NT2/D1 (cell line): ENCODE measurements at regions not wholly inside any gene's neighbourhood (a gene's known extent, or its start where the extent isn't known, plus 50 kb on each side); places are given as distances from the start of the nearest gene placed in this dataset.
"Not testable (repeated sequence)": the region's sequence is repeated elsewhere in the genome, so short reads cannot be mapped to it uniquely, and the experiment has no call there.

Experiments
- DNase-seq: peaks from one replicate; pipeline ENCODE4 v3.0.0-alpha.2; 2011; ENCODE audit warnings: low read depth, low spot score
- H3K27me3 ChIP-seq: 2 replicates; pipeline ENCODE4 v1.6.0; 2011; ENCODE audit warnings: mild to moderate bottlenecking; ENCODE audit not compliant: insufficient read length, insufficient read depth
- H3K36me3 ChIP-seq: 2 replicates; pipeline ENCODE4 v1.6.1; 2011; ENCODE audit warnings: mild to moderate bottlenecking, low read length, mixed read lengths; ENCODE audit not compliant: insufficient read depth, insufficient read length
- H3K4me1 ChIP-seq: 2 replicates; pipeline ENCODE4 v1.5.1; 2011; ENCODE audit not compliant: insufficient read depth, insufficient read length
- H3K4me3 ChIP-seq: 2 replicates; pipeline ENCODE4 v1.5.1; 2011; ENCODE audit warnings: low read depth; ENCODE audit not compliant: insufficient read length
- H3K9ac ChIP-seq: 2 replicates; pipeline ENCODE4 v1.6.0; 2011; ENCODE audit warnings: low read depth; ENCODE audit not compliant: insufficient read length
- H3K9me3 ChIP-seq: 2 replicates; pipeline ENCODE4 v1.5.1; 2011; ENCODE audit warnings: mild to moderate bottlenecking, low read length; ENCODE audit not compliant: insufficient read depth
- SUZ12 ChIP-seq: IDR thresholded peaks from 2 replicates; pipeline ENCODE4 v1.6.1; 2011; ENCODE audit not compliant: insufficient read length, insufficient read depth; ENCODE audit errors: extremely low read depth
- YY1 ChIP-seq: IDR thresholded peaks from 2 replicates; pipeline ENCODE4 v1.6.1; 2011; ENCODE audit not compliant: insufficient read length, insufficient read depth
- ZNF274 ChIP-seq: IDR thresholded peaks from 2 replicates; pipeline ENCODE4 v1.6.1; 2011; ENCODE audit warnings: mild to moderate bottlenecking, low read depth, low read length

DNA sequence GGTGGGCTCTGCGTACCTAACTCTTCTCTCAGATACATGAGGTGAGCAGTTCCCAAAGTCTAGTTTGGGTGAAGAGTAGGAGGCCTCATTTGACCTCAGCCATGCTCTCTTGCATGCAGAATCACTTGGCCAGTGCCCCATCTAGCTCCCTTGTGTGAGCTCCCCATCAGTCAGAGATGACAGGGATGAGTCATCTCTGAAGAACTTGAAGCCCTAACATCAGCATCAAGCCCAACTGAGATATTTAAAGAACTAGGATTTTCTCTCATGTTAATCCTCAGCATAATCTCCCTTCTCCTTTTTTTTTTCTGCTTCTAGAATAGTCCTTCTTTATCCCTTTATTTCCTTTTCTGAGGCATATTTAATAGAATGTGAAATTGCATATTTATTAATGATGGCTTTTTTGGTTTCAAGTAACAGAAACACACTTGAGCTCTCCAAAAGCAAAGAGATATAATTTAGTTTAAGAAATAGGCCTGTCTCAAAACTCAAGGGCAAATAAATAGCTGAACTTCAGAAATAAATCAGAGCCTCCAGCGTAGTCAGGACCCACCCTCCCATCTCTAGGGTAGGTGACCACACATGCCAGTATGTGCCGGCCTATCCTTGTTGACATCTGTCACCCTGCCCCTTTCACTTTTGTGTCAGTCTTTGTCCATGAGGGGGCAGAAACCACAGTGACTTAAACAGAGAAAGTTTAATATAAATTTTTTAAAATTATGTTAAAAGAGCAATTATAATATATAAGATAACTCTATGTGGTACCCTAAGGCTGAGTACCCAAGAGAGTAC lies 112.3 kb downstream of the TSEN15 start:
- peak; percentile 68 for DNase-seq
- Histone ChIP-seq H3K4me1 (no peaks in the 10 kb centered on the region), H3K9ac (no peak overlapping the region), H3K36me3 (no peaks in the 10 kb centered on the region), H3K27me3 (no peaks in the 10 kb centered on the region), H3K9me3 (peaks cover 17% of the 10 kb centered on the region), H3K4me3 (no peak overlapping the region)
- no peak for TF ChIP-seq YY1
- TF ChIP-seq SUZ12, result no peak
- TF ChIP-seq ZNF274, result no peak

DNA sequence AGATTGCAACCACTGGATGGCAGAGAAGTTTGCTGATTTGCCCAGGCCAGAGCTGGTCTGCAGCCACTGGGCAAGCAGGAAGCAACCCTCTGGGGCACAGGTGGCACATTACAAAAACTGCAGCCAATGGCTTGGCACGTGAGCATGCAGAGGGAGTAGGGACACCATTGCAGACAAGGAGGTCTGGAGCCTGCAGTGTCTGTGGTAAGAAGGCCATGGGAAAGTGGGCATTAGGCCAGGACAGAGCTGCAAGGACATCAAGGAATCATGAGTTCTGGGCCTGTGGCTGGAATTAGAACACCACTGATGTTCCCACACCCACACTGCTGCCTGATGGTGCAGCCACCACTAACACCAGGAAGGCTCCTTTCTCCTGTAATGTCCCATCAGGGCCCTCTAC lies 113.0 kb downstream of the TSEN15 start:
- DNase-seq, result no peak
- Histone ChIP-seq H3K27me3 (no peaks in the 10 kb centered on the region), H3K4me3 (no peak overlapping the region), H3K36me3 (no peaks in the 10 kb centered on the region), H3K9me3 (peaks cover 16% of the 10 kb centered on the region), H3K4me1 (no peaks in the 10 kb centered on the region), H3K9ac (no peak overlapping the region)
- no peak for TF ChIP-seq ZNF274
- TF ChIP-seq SUZ12, result no peak
- TF ChIP-seq YY1, result no peak

DNA sequence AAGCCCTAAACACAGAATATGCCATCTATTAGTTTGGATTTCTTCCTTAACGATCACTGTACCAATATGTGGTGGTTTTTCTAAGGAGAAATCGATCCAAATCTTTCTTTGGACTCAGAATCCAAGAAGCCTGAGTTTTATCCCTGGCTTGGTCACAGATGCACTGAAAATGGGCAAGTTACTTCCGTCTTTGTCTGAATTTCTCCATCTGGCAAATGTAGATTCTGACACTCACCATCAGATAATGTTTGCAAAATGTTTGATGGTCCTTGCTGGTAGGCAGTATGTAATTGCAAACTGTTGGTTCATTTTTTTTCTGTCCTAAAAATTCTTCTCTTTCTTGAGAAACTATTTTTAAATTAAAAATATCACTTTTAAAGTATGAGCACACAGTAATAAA lies 115.0 kb downstream of the TSEN15 start:
- DNase-seq, result no peak
- H3K4me3 ChIP-seq, result no peak overlapping the region
- H3K9me3 ChIP-seq, result 0 out of 2 replicates have a peak, but pooled peaks cover 6% of the 10 kb centered on the region
- H3K9ac ChIP-seq, result no peak overlapping the region
- no peaks in the 10 kb centered on the region for H3K36me3 ChIP-seq
- TF ChIP-seq YY1 (no peak), SUZ12 (no peak), ZNF274 (no peak)
- H3K4me1 ChIP-seq, result no peaks in the 10 kb centered on the region
- H3K27me3 ChIP-seq, result no peaks in the 10 kb centered on the region

DNA sequence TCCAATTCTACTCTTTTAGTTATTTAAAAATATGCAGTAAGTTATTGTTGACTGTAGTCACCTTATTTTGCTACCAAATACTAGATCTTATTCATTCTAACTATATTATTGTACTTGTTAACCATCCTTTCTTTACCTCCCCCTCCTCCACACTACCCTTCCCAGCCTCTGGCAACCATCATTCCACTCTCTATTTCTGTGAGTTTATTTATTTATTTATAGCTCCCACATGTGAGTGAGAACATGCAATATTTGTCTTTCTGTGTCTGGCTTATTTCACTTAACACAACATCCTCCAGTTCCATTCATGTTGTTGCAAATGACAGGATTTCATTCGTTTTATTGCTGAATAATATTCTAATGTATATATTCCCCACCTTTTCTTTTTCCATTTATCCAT lies 115.8 kb downstream of the TSEN15 start:
- H3K4me1 ChIP-seq, result no peaks in the 10 kb centered on the region
- TF ChIP-seq YY1 (no peak), ZNF274 (no peak), SUZ12 (no peak)
- H3K27me3 ChIP-seq, result no peaks in the 10 kb centered on the region
- 0 out of 2 replicates have a peak, but pooled peaks cover 6% of the 10 kb centered on the region for H3K9me3 ChIP-seq
- H3K9ac ChIP-seq, result no peak overlapping the region
- H3K36me3 ChIP-seq, result no peaks in the 10 kb centered on the region
- no peak for DNase-seq
- H3K4me3 ChIP-seq, result no peak overlapping the region

DNA sequence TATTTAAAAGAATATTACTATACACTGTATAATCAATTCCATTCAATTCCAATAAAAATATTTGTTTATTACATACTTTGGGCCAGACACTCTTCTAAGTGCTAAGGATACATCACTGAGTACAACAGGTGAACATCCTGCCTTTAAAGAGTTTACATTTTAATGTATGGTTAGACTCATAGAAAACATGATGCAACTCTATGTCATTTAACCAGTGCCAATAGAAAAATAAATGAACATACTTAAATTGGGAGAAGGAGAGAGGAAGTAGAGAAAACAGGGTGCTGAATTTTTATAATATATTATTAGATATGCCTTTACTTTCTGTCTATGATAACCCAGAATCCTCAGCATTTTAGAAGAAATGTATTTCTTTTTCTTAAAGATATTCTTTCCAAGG lies 119.2 kb downstream of the TSEN15 start:
- H3K4me3 ChIP-seq, result no peak overlapping the region
- no peak overlapping the region for H3K9ac ChIP-seq
- no peaks in the 10 kb centered on the region for H3K36me3 ChIP-seq
- no peaks in the 10 kb centered on the region for H3K9me3 ChIP-seq
- H3K27me3 ChIP-seq, result no peaks in the 10 kb centered on the region
- no peak for TF ChIP-seq YY1
- no peak for DNase-seq
- no peaks in the 10 kb centered on the region for H3K4me1 ChIP-seq

DNA sequence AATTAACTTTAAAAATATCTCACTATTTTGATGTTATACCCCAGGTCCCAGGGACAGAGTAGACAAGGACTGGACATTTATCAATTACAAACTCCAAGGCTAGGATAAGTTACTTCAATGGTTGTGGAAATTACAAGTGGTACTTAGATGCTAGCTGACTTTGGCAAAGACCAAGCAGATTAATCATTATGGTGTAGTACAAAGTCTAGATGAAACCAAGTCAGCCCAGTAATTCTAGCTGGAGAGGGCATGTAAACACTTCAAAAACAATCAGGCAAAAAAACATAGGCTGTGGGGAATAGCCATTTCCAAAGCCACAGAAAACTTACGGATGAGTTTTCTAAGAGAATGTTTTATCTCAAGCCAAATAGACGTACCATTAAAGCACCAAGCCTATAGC lies 124.5 kb downstream of the TSEN15 start:
- no peak for DNase-seq
- H3K9me3 ChIP-seq, result no peaks in the 10 kb centered on the region
- no peak overlapping the region for H3K4me3 ChIP-seq
- H3K27me3 ChIP-seq, result no peaks in the 10 kb centered on the region
- no peak overlapping the region for H3K9ac ChIP-seq
- no peaks in the 10 kb centered on the region for H3K36me3 ChIP-seq
- no peaks in the 10 kb centered on the region for H3K4me1 ChIP-seq
- TF ChIP-seq ZNF274 (no peak), YY1 (no peak), SUZ12 (no peak)

DNA sequence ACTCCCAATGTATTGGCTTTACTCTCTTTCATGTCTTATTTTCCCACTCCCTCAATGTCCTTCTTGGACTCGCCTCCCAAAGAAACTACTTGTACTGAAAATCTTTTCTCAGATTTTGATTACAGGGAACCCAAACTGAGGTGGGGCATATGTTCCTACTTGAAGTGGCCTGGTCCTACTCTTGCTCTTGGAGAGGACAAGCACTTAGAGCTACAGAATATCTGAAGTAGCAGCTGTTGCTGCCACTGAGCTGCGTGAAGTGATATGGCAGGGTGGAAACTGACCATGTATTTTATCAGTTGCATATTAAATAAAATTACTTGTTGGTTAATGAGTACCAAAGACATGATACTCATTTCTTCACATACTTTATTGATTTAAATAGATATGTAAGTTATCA lies 129.5 kb downstream of the TSEN15 start:
- H3K27me3 ChIP-seq, result no peaks in the 10 kb centered on the region
- no peaks in the 10 kb centered on the region for H3K4me1 ChIP-seq
- no peak for DNase-seq
- H3K4me3 ChIP-seq, result no peak overlapping the region
- TF ChIP-seq YY1 (no peak), SUZ12 (no peak), ZNF274 (no peak)
- no peaks in the 10 kb centered on the region for H3K9me3 ChIP-seq
- H3K36me3 ChIP-seq, result no peaks in the 10 kb centered on the region
- no peak overlapping the region for H3K9ac ChIP-seq

DNA sequence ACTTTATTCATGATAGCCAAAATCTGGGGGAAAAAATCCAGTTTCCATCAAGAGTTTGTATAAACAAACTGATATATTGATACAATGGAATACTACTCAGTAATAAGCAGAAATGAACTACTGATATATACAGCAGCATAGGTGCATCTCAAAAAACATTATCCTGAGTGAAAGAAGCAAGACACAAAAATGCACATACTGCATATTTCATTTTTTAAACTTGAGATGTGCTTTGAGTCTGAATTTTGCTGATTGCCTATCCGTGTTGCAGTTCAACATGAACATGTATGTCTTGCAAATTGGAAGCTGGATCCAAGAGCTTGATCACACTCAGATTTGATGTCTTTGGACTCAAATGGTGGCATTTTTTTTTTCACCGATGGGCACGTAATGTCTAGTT lies 132.4 kb downstream of the TSEN15 start:
- TF ChIP-seq YY1 (no peak), ZNF274 (no peak), SUZ12 (no peak)
- DNase-seq, result no peak
- H3K4me1 ChIP-seq, result no peaks in the 10 kb centered on the region
- no peak overlapping the region for H3K9ac ChIP-seq
- no peaks in the 10 kb centered on the region for H3K27me3 ChIP-seq
- no peaks in the 10 kb centered on the region for H3K36me3 ChIP-seq
- H3K9me3 ChIP-seq, result no peaks in the 10 kb centered on the region; the same call in 1 of the 2 replicates
- no peak overlapping the region for H3K4me3 ChIP-seq

DNA sequence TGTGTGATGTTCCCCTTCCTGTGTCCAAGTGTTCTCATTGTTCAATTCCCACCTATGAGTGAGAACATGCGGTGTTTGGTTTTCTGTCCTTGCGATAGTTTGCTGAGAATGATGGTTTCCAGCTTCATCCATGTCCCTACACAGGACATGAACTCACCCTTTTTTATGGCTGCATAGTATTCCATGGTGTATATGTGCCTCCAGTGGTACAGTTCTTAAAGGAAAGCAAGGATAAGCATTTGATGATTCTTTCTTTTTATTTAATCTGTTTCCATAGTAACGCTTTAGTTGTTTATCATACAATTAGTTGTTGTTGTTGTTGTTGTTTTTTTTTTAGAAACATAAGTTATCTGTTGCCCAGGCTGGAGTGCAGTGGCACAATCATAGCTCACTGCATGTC lies 133.1 kb downstream of the TSEN15 start:
- H3K27me3 ChIP-seq, H3K4me1 ChIP-seq, H3K9ac ChIP-seq, DNase-seq, H3K4me3 ChIP-seq, H3K36me3 ChIP-seq, H3K9me3 ChIP-seq: not testable (repeated sequence)
